ENCODE measurements at regions not wholly inside any gene's neighbourhood (a gene's known extent, or its start where the extent isn't known, plus 50 kb on each side); places are given as distances from the start of the nearest gene placed in this dataset.
A peak's percentile ranks its signal among the peaks of the same experiment; 100 is the strongest.
"Not testable (repeated sequence)": the region's sequence is repeated elsewhere in the genome, so short reads cannot be mapped to it uniquely, and the experiment has no call there.

DNA sequence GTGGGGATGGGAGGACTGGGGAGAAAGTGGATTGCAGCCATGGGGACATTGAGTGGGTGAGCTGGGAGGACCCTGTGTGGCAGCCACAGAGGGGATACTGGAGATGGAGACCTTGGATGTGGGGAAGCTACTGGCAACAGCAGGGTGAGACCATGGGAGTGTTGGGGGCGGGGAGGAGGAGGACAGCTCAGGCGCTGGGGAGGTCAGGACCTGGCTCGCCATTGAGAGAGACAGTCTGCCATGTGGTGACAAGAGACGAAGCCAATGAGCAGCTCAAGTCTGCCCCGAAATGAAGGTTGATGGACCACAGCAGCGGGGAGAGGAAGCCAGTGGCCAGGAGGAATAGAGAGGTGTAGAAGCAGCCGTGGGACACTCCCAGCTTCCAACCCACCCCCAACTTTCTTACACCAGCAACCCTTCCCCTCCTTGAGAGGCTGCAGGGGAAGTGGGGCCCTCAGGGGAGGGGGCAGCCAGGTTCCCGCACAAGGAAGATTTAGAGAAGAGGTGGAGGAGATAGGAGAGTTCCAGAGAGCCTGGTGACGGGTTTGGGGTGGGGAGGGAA, 118.1 kb downstream of the ASB7 start:
- DNase-seq (ENCODE audit: low spot score) = no peak

DNA sequence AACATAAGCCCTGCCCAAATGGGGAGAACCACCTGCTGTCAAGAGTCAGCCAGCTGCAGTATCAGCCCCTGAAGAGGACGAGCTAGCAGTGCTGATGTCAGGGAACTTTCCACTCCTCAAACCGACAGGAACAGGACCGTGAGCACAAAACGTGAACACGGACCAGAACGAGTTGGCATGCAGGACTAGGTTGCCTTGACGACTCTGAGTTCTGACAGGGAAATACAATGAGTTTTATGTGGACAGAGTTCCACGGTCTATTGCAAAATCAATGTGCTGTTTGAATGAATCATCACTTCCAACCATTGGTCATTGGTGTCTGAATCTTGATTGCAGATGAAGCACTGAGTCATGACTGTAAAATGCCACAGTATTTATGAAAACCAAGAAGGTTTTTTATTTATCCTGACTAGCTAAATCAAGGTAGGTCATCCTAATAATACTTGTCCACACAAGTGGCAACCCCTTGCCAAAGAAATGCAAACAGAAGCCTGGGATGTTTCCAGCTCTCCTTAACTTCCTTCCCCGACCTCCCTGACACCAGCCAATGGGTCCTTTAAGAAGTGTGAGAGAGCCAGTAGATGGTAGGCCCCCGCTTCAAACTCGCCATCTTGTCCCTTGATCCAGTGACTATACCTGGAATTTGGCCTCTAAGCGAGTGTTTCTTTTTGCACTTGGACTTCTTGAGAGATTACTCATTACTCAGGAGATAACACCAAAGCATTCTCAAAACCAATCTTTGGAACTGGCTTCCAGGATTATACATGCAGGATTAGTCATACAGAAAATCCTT, 119.6 kb downstream of the ASB7 start:
- DNase-seq (ENCODE audit: low spot score) = peak; percentile 72

DNA sequence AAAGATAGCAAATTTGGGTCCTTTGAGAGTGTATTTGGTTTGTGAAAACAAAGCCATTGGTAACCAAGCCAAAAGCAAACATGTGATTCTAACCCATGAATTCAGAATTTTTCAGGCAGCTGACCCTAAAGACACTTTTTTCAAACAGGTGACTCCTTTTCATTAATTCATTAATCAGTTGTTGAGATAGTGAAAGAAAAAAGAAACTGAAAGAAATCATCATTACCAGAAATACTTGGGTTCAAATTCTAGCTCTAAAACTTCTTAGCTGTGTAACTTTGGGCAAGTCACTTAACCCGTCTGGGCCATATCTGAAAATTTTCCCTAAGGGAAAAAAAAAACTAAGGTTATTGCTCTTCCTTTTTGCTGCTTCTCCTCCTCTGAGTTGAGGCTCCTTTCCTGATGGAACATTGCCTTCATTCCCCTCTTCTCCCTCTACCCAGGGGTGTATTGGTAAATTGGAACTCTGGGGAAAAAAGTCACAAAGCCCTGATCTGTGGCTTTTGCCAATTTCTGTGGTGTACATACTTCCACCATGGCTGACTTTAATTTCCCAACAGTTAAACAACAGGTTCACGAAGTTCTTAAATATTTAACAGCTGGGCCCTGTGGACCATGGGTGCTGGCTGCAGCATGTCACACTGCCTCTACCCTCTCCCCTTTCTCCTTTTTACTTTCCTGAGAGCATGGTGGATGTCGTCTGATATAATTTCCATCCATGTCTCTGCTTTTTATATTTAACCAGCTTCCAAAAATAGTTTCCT, 120.3 kb downstream of the ASB7 start:
- DNase-seq (ENCODE audit: low spot score) = no peak

DNA sequence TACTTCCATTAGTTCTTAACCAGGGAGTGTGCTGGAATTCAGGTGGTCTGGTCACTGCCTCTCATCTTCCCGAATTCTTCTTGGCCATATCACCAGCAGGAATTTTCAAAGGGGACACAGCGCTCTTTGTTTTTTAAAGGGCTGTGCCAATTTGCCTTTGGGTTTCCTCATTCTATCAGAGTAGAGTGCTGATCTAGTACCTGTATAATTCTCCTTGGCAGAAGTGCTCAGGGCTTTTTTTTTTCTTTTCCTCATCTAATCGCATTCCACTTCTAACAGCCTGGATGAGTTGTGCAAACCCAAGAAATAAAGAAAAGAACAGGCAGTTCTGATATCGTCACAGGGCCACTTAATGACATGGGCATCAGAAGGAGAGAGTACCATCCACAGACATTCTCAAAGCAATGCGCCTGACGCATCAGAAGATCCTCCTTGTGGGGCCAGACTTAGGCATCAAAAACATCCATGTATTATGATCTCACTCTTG, 121.0 kb downstream of the ASB7 start:
- no peak for DNase-seq (ENCODE audit: low spot score)

DNA sequence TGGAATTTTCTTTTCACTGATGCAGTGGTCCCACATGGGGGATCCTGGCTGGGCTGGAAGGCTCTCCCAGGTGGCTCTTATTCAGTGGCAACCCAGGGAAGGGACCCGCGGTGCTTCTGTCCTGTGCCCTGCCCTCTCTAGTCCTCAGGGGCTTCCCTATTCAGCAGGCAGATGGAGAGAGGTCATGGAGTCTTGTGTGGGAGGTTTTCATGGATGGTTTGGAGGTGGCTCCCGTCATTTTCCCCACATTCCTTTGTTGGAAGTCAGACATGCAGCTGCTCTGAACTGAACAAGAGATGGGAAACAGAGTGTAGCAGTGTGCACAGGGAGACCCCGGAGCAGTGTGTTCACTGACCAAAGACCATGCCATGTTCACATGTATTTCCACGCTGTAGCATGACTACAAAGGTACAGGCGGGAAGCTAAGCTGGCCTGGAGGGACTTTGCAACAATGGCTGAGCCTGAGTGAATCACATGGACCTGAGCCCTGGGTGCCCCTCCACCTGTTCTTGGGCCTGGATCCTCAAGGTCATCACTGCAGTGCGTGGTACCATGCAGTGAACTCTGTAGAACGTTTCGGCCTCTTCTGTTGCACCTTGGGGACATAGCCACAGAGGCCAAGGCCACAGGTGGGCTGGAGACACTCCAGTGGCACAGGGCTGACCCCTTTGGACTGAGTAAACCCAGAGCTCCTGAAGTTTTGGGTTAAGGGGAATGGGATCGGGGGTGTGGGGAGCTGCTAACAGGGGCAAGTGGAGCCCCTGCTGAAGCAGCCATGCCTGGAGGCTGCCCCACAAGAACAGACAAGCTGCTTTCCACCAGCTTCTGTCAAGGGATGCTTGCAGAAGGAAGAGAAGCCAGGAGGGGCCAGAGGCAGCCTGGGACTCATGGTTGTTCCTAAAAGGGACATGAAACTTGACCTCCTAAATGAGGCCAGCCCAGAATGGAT, 123.0 kb downstream of the ASB7 start:
- no peak for DNase-seq (ENCODE audit: low spot score)

DNA sequence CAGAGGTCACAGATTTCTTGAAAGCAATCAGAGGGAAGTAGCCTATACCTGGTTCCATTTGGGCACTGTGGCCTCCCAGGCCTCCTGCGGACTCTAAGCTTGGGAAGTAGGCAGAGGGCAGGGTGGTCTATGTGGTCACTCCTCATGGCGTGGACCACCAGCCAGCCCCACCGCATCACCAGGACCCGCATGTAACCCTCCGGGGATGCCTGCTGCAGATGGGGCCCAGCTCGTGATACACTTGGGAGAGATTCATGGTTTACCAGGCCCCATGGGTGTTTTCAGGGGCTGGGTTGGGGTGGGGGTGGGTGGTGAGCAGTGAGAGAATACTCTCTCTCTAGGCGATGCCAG, 123.7 kb downstream of the ASB7 start:
- no peak for DNase-seq (ENCODE audit: low spot score)

DNA sequence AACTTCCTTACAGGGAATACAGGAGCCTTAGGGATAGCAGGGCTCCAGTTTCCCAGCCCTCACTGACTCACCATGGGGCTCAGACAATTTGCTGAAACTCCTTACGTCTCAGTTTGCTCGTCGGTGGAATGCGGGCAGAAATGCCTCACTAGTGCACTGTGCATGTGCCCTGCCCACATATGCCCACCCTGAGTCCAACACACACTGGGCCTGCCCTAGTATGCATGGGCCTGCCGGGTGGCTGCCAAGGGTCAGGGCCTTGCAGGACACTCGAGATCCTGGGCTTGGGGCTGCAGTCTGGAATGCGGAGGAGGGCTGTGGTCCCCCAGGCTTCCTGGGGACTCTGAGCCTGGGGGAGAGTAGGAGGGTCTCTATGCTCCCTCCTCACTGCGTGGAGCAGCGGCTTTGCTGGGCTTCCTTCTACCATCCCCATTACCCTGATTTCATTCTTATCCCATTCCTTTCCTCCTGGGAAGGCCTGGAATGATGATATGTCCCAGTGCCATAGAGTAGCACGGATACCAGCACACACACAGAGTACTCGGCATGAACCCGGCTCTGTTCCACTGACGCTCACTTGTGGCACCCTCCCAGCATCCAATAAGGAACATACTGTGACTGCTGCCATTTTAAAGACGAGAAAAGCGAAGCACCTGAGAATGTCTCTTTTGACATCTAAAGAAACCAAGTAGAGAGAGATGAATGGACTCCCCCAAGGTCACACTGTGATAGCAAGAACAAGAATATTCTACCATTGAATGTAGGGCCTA, 124.2 kb downstream of the ASB7 start:
- DNase-seq (ENCODE audit: low spot score) = peak; percentile 35

DNA sequence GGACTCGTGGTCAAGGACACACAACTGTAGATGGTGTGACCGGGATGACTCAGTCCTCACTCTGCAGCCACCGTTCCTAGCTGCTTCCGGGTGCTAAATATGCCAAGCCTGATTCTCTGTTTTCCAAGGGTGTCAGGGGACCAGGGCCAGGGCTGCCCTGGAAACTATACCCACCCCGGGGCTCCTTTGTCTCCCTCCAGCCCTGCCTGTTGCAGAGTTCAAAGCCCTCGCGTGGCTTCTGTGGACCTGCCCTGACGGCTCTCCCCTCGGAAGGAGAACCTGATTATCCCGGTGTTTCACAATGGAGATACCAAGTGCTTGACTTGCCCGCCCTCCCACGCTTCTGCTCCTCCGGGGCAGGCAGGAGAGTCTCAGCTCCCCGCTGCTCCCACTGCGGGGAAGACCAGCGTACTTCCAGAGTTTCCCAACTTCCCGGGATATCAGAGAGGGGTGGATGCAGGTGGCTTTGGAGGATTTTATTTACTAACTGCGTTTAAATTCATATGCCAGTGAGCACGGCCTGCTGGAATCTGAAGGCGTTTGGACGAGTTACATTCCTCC, 125.0 kb downstream of the ASB7 start:
- no peak for DNase-seq (ENCODE audit: low spot score)

DNA sequence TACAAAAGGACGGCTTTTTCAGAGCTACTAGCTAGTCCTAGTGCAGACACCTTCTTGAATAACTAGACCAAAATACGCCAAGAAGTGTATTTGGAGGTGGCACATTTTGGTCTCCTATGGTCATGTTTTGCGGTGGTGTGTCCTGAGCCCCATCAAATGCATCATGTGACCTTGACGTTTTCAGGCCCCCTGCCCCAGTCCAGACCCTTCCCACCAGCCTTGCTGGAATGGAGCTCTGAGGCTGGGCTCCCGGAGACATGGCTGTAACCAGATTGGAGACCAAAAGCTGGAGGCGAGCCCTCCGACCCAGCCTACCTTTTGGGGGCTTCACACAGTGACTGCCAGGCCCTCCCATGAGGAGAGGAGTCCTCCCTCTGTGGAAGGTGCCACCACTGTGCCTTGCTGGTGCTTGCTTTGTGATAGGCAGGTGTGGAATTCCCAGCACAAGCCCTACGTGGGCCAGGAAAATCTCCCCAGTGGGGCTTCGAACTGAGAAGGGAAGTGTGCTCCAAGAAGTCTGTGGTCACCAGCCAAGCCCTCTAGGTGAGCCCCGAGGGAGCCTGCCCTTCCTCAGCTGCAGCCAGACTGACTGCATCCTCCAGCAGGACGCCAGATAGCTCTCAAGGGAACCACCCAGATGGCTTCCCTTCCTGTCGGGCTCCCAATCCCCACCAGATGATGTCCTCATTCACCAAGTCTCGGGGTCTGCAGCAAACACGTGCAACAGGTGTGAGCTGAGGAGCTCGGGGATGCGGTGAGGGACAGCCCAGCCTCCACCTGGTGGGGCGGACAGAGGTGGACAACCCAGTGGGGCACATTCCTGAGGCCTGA, 126.2 kb downstream of the ASB7 start:
- no peak for DNase-seq (ENCODE audit: low spot score)

DNA sequence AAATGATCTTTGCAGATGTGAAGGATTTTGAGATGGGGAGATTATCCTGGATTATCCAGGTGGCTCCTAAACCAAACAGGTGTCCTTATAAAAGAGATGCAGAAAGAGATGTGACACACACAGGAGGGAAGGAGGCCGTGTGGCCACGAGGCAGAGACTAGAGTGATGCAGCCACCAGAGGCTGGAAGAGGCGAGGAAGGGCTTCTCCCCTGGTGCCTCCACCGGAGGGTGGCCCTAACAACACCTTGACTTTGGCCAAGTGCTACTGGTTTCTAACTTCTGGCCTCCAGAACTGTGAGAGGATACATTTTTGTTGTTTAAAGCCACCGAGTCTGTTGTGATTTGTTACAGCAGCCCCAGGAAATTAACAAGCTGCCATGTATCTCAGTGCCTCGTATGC, 127.1 kb downstream of the ASB7 start:
- DNase-seq (ENCODE audit: low spot score) = no peak

DNA sequence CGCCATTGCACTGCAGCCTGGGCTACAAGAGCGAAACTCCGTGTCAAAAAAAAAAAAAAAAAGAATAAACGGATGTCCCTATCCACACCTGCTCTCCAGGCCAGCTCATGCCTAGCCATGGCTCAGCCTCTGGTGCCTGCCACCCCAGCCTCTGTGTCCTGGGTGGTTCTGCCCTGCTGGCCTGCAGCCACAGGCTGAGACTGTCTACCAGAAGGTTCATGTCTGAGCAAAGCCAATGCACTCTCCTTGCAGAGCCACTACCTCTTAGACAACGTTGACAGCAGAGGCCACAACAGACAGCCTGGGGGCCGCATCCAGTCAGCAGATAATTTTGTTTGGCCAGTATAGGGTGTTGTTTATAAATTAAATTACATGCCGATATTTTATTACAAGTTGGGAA, 127.7 kb downstream of the ASB7 start:
- no peak for DNase-seq (ENCODE audit: low spot score)

DNA sequence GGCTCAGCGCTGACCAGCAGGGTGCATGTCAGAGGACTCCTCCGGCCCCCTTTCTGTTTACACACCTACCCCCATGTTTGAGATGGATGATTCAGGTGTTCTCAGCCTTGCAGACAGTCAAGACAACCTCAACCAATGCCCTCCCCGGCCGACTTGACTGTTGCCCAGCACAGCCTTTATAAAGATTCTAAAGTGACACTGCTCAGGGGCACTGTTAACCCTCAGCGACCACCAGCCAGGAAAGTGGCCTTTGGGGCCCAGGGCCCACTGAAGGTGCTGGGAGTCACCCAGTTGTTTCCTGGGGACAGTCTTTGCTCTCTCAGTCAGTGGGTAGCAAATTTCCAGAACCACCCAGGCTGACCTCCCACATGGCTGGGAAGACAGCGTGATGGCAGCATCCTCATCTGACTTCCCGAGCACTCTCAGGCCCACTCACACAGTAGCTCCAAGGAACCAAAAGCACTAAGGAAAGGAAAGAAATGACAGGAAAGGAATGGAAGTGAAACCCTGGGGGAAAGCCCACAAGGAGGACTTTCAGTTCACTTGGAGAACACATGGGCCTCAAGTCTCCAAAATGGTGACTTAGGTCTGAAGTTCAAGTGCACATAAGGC, 128.4 kb downstream of the ASB7 start:
- no peak for DNase-seq (ENCODE audit: low spot score)

DNA sequence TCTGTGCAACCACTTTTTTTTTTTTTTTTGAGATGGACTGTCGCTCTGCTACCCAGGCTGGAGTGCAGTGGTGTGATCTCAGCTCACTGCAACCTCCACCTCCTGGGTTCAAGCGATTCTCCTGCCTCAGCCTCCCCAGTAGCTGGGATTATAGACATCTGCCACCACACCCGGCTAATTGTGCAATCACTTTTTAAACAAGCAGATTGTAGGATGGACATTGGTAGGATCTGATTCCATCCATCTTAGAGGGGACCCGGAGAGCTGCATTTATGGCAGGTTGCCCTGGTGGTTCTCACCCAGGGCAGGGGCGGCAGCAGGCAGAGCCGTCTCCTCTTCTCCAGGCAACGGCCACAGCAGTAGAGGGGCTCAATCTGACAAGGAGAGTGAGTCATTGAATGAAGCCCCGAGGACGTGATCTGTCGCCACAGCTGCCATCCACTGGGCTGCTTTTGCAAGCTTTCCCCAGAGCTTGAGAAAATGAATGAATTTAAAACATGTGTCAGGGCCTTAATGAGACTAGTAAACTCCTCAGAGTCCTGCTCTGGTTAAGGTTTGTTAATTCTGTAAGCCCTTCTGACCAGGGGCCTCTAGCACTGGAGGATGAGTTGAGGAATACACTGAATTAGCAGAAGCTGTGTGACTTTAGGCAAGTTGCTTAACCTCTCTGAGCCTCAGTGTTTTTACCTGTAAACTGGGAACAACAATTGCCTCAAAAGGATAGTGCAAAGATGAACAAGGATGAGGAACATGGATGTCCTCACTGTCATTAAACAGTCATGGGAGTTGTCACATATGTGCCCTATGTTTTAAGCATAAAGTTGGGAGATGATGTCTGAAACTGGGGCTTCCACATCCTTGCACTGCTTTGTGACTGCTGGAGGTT, 129.1 kb downstream of the ASB7 start:
- no peak for DNase-seq (ENCODE audit: low spot score)

DNA sequence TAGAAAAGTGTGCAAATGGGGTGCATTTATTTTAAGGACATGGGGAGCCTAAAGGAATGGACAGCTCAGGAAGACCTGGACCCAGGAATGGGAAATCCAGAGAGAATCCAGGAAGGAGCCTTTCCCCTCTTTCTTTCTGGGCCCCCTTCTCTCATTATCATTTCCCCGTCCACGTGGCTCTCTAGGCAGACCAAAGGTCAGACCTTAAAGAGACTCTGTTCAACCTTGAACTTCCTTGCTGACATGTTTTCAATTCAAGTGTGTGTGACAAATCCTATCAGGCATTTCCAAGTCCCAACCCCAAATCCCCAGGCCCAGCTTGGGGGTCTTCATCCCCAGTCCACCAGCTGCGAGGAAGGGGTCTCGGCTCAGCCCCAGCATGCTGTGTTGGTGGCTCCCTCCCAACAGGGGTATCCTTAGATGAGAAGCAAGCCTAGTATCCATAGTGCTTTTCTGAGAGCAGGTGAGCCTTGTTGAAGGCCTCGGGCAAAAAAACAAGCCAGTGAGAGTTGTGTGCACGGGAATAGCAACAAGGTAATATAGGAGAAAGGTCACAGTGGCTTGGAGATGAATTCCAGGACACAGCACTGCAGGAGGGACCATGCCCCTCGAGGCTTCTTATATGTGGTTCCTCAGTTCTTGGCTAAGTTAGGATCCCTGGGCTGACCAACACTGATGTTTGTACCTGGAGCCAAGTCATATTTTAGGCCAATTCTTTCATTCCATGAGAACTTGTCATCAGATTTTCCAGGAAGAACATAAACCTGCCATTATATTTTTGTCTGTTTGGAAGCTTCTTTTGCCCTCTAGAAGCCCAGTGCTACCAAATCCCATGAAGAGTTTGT, 130.0 kb downstream of the ASB7 start:
- no peak for DNase-seq (ENCODE audit: low spot score)

DNA sequence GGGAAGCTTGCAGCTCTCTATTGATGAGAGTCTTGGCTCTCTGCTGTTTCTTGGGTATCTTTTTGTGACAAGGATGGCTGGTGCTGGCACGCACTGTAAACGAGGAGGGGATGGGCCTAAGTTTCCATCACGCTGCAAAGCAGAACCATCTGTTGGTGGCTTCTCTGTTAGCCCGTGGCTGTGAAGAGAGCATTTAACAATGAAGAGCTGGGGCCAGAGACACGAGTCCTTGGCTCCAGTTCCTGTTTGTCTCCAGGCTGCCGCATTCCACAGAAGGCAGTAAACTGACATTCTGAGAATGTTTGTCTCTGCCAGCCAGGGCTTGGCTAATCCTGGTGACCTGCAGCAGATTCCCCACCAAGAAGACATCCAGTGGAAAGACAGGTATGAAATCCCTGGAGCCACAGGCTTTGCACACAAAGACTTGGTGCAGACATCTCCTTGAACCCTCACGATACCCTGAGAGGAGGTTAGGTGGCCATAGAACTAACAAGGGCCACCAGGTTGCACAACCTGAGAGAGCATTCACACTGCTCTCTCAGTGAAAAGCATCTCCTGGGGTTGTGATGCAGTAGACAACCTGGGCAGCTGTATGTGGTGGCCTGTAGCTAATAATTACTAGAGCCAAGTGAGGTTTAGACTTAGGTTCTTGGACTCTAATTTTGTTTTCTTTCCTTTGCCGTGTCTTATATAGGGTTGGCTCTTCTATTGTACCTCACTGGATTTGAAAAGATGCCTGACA, 130.9 kb downstream of the ASB7 start:
- no peak for DNase-seq (ENCODE audit: low spot score)

DNA sequence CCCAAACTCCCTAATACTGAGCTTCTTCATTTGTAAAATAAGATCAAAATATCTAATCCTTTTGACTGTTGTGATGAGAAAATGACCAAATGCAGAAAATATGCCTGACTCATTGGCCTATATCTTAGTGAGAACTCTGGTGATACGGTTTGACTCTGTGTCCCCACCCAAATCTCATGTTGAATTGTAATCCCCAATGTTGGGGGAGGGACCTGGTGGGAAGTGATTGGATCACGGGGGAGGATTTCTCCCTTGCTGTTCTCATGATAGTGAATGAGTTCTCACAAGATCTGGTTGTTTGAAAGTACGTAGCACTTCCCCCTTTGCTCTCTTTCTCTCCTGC, 131.4 kb downstream of the ASB7 start:
- not testable (repeated sequence) for DNase-seq (ENCODE audit: low spot score)

DNA sequence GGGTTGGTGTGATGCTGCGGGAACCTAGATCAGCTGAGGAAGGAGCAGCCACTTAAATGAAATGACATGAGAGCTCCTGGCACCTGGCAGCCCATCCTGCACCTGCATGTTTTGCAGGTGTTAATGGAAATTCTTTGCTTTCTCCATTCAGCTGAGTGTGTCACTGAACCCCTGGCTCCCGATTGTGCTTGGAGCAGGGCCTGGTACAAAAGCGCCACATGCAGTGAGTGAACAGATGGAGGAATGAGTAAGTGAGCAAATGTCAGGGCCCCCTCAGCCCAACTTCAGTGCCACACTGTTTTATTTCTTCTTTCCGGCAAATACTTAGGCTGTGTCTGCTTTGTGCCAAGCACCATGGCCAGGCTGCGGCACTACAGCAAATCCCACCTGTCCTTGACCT, 132.2 kb downstream of the ASB7 start:
- DNase-seq (ENCODE audit: low spot score) = no peak

Data from umbilical cord (tissue), 1 donor.